ENCODE measurements at regions not wholly inside any gene's neighbourhood (a gene's known extent, or its start where the extent isn't known, plus 50 kb on each side); places are given as distances from the start of the nearest gene placed in this dataset.

DNA sequence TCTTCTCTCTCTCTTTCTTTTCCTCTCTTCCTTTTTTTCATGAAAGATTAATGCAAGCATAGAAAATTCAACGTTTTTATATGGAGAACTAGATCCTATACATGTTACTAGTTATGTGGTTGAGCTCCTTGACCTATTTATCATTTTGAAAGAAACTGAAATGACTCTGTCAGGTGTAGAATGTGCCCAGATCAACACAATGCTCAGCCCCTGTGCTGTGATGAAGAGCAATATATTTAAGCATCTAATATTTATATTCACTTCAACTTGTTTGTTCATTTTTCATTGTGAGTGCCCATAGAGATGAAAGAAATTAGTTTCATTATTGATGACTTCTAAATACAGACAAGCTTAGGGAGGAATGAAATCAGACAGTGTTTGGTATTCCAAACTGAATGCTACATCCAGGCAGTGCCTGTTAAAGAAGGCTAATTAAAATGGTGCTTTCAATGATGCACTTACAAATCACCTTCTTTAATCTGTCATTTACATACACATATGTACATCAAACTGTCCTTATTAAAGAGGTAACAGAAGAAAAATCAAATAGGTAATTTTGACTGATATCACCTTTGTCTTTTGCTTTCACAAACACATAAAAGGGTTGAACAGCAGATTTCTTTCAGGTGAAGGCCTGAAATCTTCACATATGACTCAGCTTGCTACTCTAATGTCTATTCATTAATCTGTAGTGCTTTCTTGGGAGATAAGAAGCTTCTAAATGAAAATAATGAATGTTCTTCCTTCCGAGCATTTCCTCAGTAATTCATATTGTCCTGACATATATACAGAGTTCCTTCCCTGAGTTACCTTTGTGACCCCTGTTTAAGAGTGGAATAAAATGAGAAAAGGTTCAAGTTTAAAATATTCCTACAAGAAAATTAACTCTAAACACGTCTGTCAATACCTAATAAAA is 915.9 kb downstream of the PDHA2 start:
- Histone ChIP-seq H3K4me2 (ENCODE audit: low read length) (no peak overlapping the region), H3K9ac (ENCODE audit: low read length) (no peak overlapping the region), H3F3A (ENCODE audit: insufficient read depth, low read length) (no peaks in the 10 kb centered on the region), H3K9me2 (ENCODE audit: low read depth, low read length) (no peaks in the 10 kb centered on the region), H4K20me1 (ENCODE audit: insufficient read depth, low read length) (no peaks in the 10 kb centered on the region), H3K36me3 (ENCODE audit: insufficient read depth, low read length) (no peaks in the 10 kb centered on the region), H3K9me3 (ENCODE audit: low read length) (no peaks in the 10 kb centered on the region), H3K79me2 (ENCODE audit: insufficient read depth, low read length) (no peaks in the 10 kb centered on the region), H3K4me1 (ENCODE audit: insufficient read depth, low read length, severe bottlenecking) (no peaks in the 10 kb centered on the region), H3K4me3 (ENCODE audit: low read depth, low read length, poor library complexity, severe bottlenecking) (no peak overlapping the region), H3K27me3 (ENCODE audit: insufficient read depth, low read length) (no peaks in the 10 kb centered on the region), H2AFZ (ENCODE audit: low read length) (no peak overlapping the region), H3K27ac (ENCODE audit: low read depth, low read length, poor library complexity, severe bottlenecking) (no peak overlapping the region)
- TF ChIP-seq, protein P1, sequence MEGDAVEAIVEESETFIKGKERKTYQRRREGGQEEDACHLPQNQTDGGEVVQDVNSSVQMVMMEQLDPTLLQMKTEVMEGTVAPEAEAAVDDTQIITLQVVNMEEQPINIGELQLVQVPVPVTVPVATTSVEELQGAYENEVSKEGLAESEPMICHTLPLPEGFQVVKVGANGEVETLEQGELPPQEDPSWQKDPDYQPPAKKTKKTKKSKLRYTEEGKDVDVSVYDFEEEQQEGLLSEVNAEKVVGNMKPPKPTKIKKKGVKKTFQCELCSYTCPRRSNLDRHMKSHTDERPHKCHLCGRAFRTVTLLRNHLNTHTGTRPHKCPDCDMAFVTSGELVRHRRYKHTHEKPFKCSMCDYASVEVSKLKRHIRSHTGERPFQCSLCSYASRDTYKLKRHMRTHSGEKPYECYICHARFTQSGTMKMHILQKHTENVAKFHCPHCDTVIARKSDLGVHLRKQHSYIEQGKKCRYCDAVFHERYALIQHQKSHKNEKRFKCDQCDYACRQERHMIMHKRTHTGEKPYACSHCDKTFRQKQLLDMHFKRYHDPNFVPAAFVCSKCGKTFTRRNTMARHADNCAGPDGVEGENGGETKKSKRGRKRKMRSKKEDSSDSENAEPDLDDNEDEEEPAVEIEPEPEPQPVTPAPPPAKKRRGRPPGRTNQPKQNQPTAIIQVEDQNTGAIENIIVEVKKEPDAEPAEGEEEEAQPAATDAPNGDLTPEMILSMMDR (IDR thresholded peaks at IDR 0.05; ENCODE audit: low read length), result no peak
- no peak for TF ChIP-seq EZH2 (IDR thresholded peaks at IDR 0.05; ENCODE audit: borderline replicate concordance, low read length)

DNA sequence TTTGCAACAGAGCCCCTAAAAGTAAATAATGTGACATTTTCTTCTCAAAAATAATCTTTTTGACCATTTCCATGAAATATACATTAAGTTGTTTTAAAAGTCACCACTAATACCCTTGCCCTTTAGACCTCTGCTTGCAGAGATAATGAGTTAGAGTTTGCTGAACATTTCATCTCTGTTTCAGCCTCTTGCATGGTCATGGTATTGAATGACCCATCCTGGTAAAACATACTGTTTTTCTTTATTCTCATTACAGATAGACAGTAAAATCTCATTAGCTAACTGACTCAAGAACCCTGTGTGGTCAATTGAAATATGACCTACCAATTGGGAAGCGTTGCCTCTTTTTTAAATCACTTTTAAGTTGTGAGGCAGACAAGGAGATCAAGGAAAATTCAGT is 916.7 kb downstream of the PDHA2 start:
- H3K27ac ChIP-seq (ENCODE audit: low read depth, low read length, poor library complexity, severe bottlenecking), result no peak overlapping the region
- H3K4me1 ChIP-seq (ENCODE audit: insufficient read depth, low read length, severe bottlenecking), result no peaks in the 10 kb centered on the region
- no peaks in the 10 kb centered on the region for H3K27me3 ChIP-seq (ENCODE audit: insufficient read depth, low read length)
- no peaks in the 10 kb centered on the region for H4K20me1 ChIP-seq (ENCODE audit: insufficient read depth, low read length)
- no peaks in the 10 kb centered on the region for H3K36me3 ChIP-seq (ENCODE audit: insufficient read depth, low read length)
- H3K9me2 ChIP-seq (ENCODE audit: low read depth, low read length), result no peaks in the 10 kb centered on the region
- H3K4me3 ChIP-seq (ENCODE audit: low read depth, low read length, poor library complexity, severe bottlenecking), result no peak overlapping the region
- no peak overlapping the region for H2AFZ ChIP-seq (ENCODE audit: low read length)
- TF ChIP-seq, protein P1 (IDR thresholded peaks at IDR 0.05; ENCODE audit: low read length), result no peak
- no peak for TF ChIP-seq EZH2 (IDR thresholded peaks at IDR 0.05; ENCODE audit: borderline replicate concordance, low read length)
- H3K79me2 ChIP-seq (ENCODE audit: insufficient read depth, low read length), result no peaks in the 10 kb centered on the region
- H3K9me3 ChIP-seq (ENCODE audit: low read length), result no peaks in the 10 kb centered on the region
- H3K4me2 ChIP-seq (ENCODE audit: low read length), result no peak overlapping the region
- H3F3A ChIP-seq (ENCODE audit: insufficient read depth, low read length), result no peaks in the 10 kb centered on the region
- H3K9ac ChIP-seq (ENCODE audit: low read length), result no peak overlapping the region

DNA sequence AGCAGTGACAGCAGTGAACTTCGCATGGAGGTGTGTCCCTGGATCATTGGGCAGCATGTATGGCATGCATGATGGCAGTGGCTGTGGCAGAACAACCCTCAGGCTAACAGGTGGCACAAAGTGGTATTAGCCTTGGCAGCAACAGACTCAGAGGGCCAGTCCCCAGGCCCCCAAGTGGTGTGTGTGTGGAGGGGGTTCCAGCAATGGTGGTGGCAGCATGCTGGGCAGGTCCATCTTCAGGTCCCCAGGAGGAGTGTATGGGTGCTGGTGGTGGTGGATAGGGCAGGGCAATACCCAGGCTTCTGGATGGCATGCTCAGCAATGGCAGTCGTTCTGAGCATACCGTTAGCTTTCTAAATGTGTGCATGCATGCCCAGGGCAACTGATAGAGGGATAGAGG is 923.7 kb downstream of the PDHA2 start:
- Histone ChIP-seq H3K27ac (ENCODE audit: low read depth, low read length, poor library complexity, severe bottlenecking) (no peak overlapping the region), H3K9me3 (ENCODE audit: low read length) (no peaks in the 10 kb centered on the region), H3K9me2 (ENCODE audit: low read depth, low read length) (no peaks in the 10 kb centered on the region), H3K4me1 (ENCODE audit: insufficient read depth, low read length, severe bottlenecking) (no peaks in the 10 kb centered on the region), H3K36me3 (ENCODE audit: insufficient read depth, low read length) (no peaks in the 10 kb centered on the region), H3K4me2 (ENCODE audit: low read length) (no peak overlapping the region), H4K20me1 (ENCODE audit: insufficient read depth, low read length) (no peaks in the 10 kb centered on the region), H3F3A (ENCODE audit: insufficient read depth, low read length) (no peaks in the 10 kb centered on the region), H3K79me2 (ENCODE audit: insufficient read depth, low read length) (no peaks in the 10 kb centered on the region), H2AFZ (ENCODE audit: low read length) (no peak overlapping the region), H3K27me3 (ENCODE audit: insufficient read depth, low read length) (no peaks in the 10 kb centered on the region), H3K4me3 (ENCODE audit: low read depth, low read length, poor library complexity, severe bottlenecking) (no peak overlapping the region), H3K9ac (ENCODE audit: low read length) (no peak overlapping the region)
- TF ChIP-seq, protein P1 (IDR thresholded peaks at IDR 0.05; ENCODE audit: low read length), result no peak
- no peak for TF ChIP-seq EZH2 (IDR thresholded peaks at IDR 0.05; ENCODE audit: borderline replicate concordance, low read length)
